ENCODE measurements at regions not wholly inside any gene's neighbourhood (a gene's known extent, or its start where the extent isn't known, plus 50 kb on each side); places are given as distances from the start of the nearest gene placed in this dataset.

DNA sequence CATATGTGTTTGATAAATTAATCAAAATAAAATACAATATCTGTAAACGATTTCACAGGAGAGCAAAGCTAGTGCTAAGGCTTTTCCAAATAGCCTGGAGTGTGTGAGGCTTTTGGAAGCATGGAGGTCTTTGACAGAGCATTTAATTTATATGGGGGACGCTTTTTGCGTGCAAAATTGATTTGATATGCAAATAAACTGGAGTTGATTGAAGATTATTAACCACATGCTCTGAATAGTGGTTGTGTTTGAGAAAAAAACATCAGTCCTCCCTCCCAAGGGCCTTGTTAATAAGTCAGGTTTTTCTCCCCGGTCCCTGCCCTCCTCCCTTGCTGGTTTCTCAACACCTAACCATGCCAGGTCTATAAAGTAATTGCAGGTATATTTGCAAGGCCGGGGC, 85.1 kb upstream of the FGFR2 start:
- TF ChIP-seq POLR2A (IDR thresholded peaks at IDR 0.05; ENCODE audit: low read depth, low read length) (no peak), BHLHE40 (IDR thresholded peaks at IDR 0.05; ENCODE audit: low read depth, low read length) (no peak), RFX5 (IDR thresholded peaks at IDR 0.05; ENCODE audit: low read depth, low read length) (no peak), SMC3 (IDR thresholded peaks at IDR 0.05; ENCODE audit: low read depth, low read length) (no peak)
- TF ChIP-seq, protein P1, sequence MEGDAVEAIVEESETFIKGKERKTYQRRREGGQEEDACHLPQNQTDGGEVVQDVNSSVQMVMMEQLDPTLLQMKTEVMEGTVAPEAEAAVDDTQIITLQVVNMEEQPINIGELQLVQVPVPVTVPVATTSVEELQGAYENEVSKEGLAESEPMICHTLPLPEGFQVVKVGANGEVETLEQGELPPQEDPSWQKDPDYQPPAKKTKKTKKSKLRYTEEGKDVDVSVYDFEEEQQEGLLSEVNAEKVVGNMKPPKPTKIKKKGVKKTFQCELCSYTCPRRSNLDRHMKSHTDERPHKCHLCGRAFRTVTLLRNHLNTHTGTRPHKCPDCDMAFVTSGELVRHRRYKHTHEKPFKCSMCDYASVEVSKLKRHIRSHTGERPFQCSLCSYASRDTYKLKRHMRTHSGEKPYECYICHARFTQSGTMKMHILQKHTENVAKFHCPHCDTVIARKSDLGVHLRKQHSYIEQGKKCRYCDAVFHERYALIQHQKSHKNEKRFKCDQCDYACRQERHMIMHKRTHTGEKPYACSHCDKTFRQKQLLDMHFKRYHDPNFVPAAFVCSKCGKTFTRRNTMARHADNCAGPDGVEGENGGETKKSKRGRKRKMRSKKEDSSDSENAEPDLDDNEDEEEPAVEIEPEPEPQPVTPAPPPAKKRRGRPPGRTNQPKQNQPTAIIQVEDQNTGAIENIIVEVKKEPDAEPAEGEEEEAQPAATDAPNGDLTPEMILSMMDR (conservative IDR thresholded peaks at IDR 0.05; ENCODE audit: low read depth, low read length): no peak
- TF ChIP-seq, protein P2, sequence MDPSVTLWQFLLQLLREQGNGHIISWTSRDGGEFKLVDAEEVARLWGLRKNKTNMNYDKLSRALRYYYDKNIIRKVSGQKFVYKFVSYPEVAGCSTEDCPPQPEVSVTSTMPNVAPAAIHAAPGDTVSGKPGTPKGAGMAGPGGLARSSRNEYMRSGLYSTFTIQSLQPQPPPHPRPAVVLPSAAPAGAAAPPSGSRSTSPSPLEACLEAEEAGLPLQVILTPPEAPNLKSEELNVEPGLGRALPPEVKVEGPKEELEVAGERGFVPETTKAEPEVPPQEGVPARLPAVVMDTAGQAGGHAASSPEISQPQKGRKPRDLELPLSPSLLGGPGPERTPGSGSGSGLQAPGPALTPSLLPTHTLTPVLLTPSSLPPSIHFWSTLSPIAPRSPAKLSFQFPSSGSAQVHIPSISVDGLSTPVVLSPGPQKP (IDR thresholded peaks at IDR 0.05; ENCODE audit: borderline replicate concordance, low read depth, low read length): no peak

Measured in IMR-90 (cell line).